NCI-H1436 (cell line): ENCODE measurements at regions not wholly inside any gene's neighbourhood (a gene's known extent, or its start where the extent isn't known, plus 50 kb on each side); places are given as distances from the start of the nearest gene placed in this dataset.
"Not testable (repeated sequence)": the region's sequence is repeated elsewhere in the genome, so short reads cannot be mapped to it uniquely, and the experiment has no call there.

Experiments
- DNase-seq: peaks from one replicate; lab custom pipeline; 2025; lab: John Stamatoyannopoulos, UW

- DNase-seq, result no peak
These were observed 181.9 kb upstream of the ZNF469 start for GRCh38 chr16:88200896-88201185.

GRCh38 chr16:88201611-88202010 is 181.1 kb upstream of the ZNF469 start:
- DNase-seq, result not testable (repeated sequence)

- no peak for DNase-seq
These were observed 180.5 kb upstream of the ZNF469 start for GRCh38 chr16:88202207-88202745.

- DNase-seq, result not testable (repeated sequence)
These were observed 179.7 kb upstream of the ZNF469 start for GRCh38 chr16:88202856-88203681.

- not testable (repeated sequence) for DNase-seq
These were observed 178.3 kb upstream of the ZNF469 start for GRCh38 chr16:88204131-88205110.

GRCh38 chr16:88205482-88205881 is 177.3 kb upstream of the ZNF469 start:
- not testable (repeated sequence) for DNase-seq

GRCh38 chr16:88206006-88206405 is 176.8 kb upstream of the ZNF469 start:
- DNase-seq, result not testable (repeated sequence)

GRCh38 chr16:88206516-88206915 is 176.2 kb upstream of the ZNF469 start:
- DNase-seq, result not testable (repeated sequence)

GRCh38 chr16:88208112-88208511 is 174.6 kb upstream of the ZNF469 start:
- DNase-seq, result no peak

GRCh38 chr16:88208776-88209175 is 174.0 kb upstream of the ZNF469 start:
- not testable (repeated sequence) for DNase-seq

- DNase-seq, result not testable (repeated sequence)
These were observed 173.2 kb upstream of the ZNF469 start for GRCh38 chr16:88209579-88209978.

- not testable (repeated sequence) for DNase-seq
These were observed 168.8 kb upstream of the ZNF469 start for GRCh38 chr16:88213937-88214336.

GRCh38 chr16:88221001-88221761 is 161.6 kb upstream of the ZNF469 start:
- not testable (repeated sequence) for DNase-seq

GRCh38 chr16:88223696-88224095 is 159.1 kb upstream of the ZNF469 start:
- DNase-seq, result not testable (repeated sequence)

- not testable (repeated sequence) for DNase-seq
These were observed 158.4 kb upstream of the ZNF469 start for GRCh38 chr16:88224131-88224898.

- DNase-seq, result not testable (repeated sequence)
These were observed 157.0 kb upstream of the ZNF469 start for GRCh38 chr16:88225640-88226230.

GRCh38 chr16:88226302-88226701 is 156.5 kb upstream of the ZNF469 start:
- DNase-seq, result not testable (repeated sequence)

- not testable (repeated sequence) for DNase-seq
These were observed 155.6 kb upstream of the ZNF469 start for GRCh38 chr16:88227026-88227721.

GRCh38 chr16:88227722-88228482 is 154.9 kb upstream of the ZNF469 start:
- DNase-seq, result not testable (repeated sequence)
